ENCODE measurements at regions not wholly inside any gene's neighbourhood (a gene's known extent, or its start where the extent isn't known, plus 50 kb on each side); places are given as distances from the start of the nearest gene placed in this dataset.
A peak's percentile ranks its signal among the peaks of the same experiment; 100 is the strongest.

DNA sequence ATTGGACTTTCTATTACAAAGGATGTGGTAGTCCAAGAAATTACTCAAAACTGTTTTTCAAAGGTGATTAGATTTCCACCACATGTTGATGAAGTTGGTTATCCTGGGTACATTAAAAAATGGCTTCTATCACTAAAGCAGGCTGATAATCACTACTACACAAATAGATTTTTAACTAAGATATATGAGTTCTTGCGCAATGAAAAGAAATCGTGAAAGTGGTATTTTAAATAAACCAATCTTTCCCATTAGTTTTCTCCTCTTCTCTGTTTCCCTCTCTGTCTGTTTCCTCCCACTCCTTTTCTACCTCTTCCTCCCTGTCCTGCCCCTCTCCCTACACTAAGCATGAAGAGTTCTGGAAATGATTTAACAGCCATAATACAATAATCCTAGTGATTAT is 487.9 kb upstream of the CITED2 start:
- no peaks in the 10 kb centered on the region for H3K79me2 ChIP-seq (ENCODE audit: control insufficient read depth, insufficient read depth, low read length)
- DNase-seq (ENCODE audit: extremely low read depth in 1 of 4, low spot score in 3 of 4) (no peak), ATAC-seq (no peak), FAIRE-seq (no peak)
- H3K27me3 ChIP-seq (ENCODE audit: control insufficient read depth in 2 of 2, insufficient read depth in 2 of 2, low read length in 2 of 2), result no peaks in the 10 kb centered on the region
- CTCF ChIA-PET (ENCODE audit: low intra/inter-chr PET ratio), result no interaction called here
- H3K27ac ChIP-seq (ENCODE audit: extremely low read depth, low read depth, low read length), result no peak overlapping the region
- H3K4me3 ChIP-seq, result no peak overlapping the region
- BruUV-seq (replicated peaks), result no TSS peak
- H2AFZ ChIP-seq (ENCODE audit: low read depth, low read length), result no peak overlapping the region
- no peaks in the 10 kb centered on the region for H3K9me1 ChIP-seq (ENCODE audit: control insufficient read depth, insufficient read depth, low read length)
- H3K9me3 ChIP-seq (replicated peaks; ENCODE audit: control insufficient read depth, insufficient read depth, low read depth, low read length), result no peaks in the 10 kb centered on the region
- no peak overlapping the region for H3K4me2 ChIP-seq (ENCODE audit: insufficient read depth, low read length)
- no peak overlapping the region for H3K9ac ChIP-seq (ENCODE audit: insufficient read depth in 1 of 2, low read depth in 2 of 2, low read length in 2 of 2)
- TF ChIP-seq CEBPG (CRISPR knock-in tag; IDR thresholded peaks at IDR 0.05) (no peak), CEBPG (tag; conservative IDR thresholded peaks at IDR 0.05 in 1 of 2, IDR thresholded peaks at IDR 0.05 in 1 of 2) (peak; percentile 59 to 88), CEBPB (tag; IDR thresholded peaks at IDR 0.05) (peak; percentile 92), PRMT5 (CRISPR knock-in tag; IDR thresholded peaks at IDR 0.05) (no peak)
- in situ Hi-C loops (cut with MboI), result no loop called here
- 58% methylated on average over 2 of the region's 2 CpGs for WGBS (ENCODE audit: insufficient coverage, low coverage, missing lambda C conversion rate)
- intact Hi-C loops (cut with micrococcal nuclease), result no loop called here
- POLR2A ChIA-PET, result interaction anchor here (0.8 kb wide), 1 partner anchor 9 kb away, joined by 3 read pairs; no protein-coding TSS in a partner anchor
- no peaks in the 10 kb centered on the region for H3K4me1 ChIP-seq (replicated peaks in 1 of 2; ENCODE audit: control insufficient read depth in 2 of 2, insufficient read depth in 2 of 2, low read length in 2 of 2)
- H4K20me1 ChIP-seq (replicated peaks; ENCODE audit: control insufficient read depth, insufficient read depth, low read length), result no peaks in the 10 kb centered on the region
- H3K36me3 ChIP-seq (ENCODE audit: control insufficient read depth, insufficient read depth, low read length), result no peaks in the 10 kb centered on the region

DNA sequence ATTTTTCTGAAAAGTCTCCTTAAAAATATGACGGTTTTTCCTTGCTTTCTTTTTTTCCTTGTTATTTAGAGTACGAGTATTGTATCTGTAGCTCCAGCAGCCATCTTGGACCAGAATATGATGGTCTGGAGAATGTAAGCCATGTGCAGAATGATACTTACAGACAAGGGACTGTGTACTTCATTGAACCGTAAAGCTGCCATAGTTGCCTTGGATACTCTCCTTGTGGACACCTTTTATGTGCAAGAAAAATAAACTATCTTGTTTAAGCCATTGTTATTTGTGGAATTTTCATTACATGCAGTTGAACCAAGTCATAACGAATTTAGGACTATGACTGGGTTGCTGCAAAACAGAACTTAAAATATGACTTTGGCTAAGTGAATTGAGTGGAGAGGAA is 485.8 kb upstream of the CITED2 start:
- CTCF ChIA-PET (ENCODE audit: low intra/inter-chr PET ratio), result no interaction called here
- intact Hi-C loops (cut with micrococcal nuclease) (no loop called here), in situ Hi-C loops (cut with MboI) (no loop called here)
- POLR2A ChIA-PET, result no interaction called here
- no peaks in the 10 kb centered on the region for H3K79me2 ChIP-seq (ENCODE audit: control insufficient read depth, insufficient read depth, low read length)
- DNase-seq (ENCODE audit: extremely low read depth in 1 of 4, low spot score in 3 of 4), result no peak
- 43% methylated on average over 4 of the region's 4 CpGs for WGBS (ENCODE audit: insufficient coverage, low coverage, missing lambda C conversion rate)
- BruUV-seq (replicated peaks), result no TSS peak
- no peak overlapping the region for H3K9ac ChIP-seq (ENCODE audit: insufficient read depth in 1 of 2, low read depth in 2 of 2, low read length in 2 of 2)
- no peak for ATAC-seq
- no peak overlapping the region for H3K4me3 ChIP-seq
- FAIRE-seq, result no peak
- H3K27ac ChIP-seq (ENCODE audit: extremely low read depth, low read depth, low read length), result no peak overlapping the region
- H3K36me3 ChIP-seq (ENCODE audit: control insufficient read depth, insufficient read depth, low read length), result no peaks in the 10 kb centered on the region
- H2AFZ ChIP-seq (ENCODE audit: low read depth, low read length), result peak overlapping the region; percentile 29
- H3K4me1 ChIP-seq (replicated peaks in 1 of 2; ENCODE audit: control insufficient read depth in 2 of 2, insufficient read depth in 2 of 2, low read length in 2 of 2), result no peaks in the 10 kb centered on the region
- H3K4me2 ChIP-seq (ENCODE audit: insufficient read depth, low read length), result no peak overlapping the region
- TF ChIP-seq ADNP (tag; IDR thresholded peaks at IDR 0.05), result no peak
- no peak for TF ChIP-seq ARHGAP35 (IDR thresholded peaks at IDR 0.05; ENCODE audit: partially characterized antibody)
- no peak for TF ChIP-seq MTF1 (CRISPR knock-in tag; IDR thresholded peaks at IDR 0.05; ENCODE audit: borderline replicate concordance)
- no peak for TF ChIP-seq ZNF785 (CRISPR knock-in tag; IDR thresholded peaks at IDR 0.05)
- TF ChIP-seq HNRNPL (IDR thresholded peaks at IDR 0.05; ENCODE audit: low read depth, low read length), result no peak
- no peak for TF ChIP-seq HMG20B (CRISPR knock-in tag; IDR thresholded peaks at IDR 0.05)
- TF ChIP-seq CHAMP1 (IDR thresholded peaks at IDR 0.05), result no peak
- no peaks in the 10 kb centered on the region for H3K9me1 ChIP-seq (ENCODE audit: control insufficient read depth, insufficient read depth, low read length)
- no peaks in the 10 kb centered on the region for H3K9me3 ChIP-seq (replicated peaks; ENCODE audit: control insufficient read depth, insufficient read depth, low read depth, low read length)
- no peaks in the 10 kb centered on the region for H4K20me1 ChIP-seq (replicated peaks; ENCODE audit: control insufficient read depth, insufficient read depth, low read length)
- no peaks in the 10 kb centered on the region for H3K27me3 ChIP-seq (ENCODE audit: control insufficient read depth in 2 of 2, insufficient read depth in 2 of 2, low read length in 2 of 2)

All from K562 (cell line).